SH-SY5Y (cell line): ENCODE measurements at regions not wholly inside any gene's neighbourhood (a gene's known extent, or its start where the extent isn't known, plus 50 kb on each side); places are given as distances from the start of the nearest gene placed in this dataset.

Experiments
- GATA2 ChIP-seq: IDR thresholded peaks from 2 replicates; pipeline ENCODE4 v1.6.1; 2011; ENCODE audit warnings: mild to moderate bottlenecking, low read depth, low read length
- GATA3 ChIP-seq: IDR thresholded peaks from 2 replicates; pipeline ENCODE4 v1.6.1; 2011; ENCODE audit warnings: low read depth, mild to moderate bottlenecking, low read length, moderate library complexity

DNA sequence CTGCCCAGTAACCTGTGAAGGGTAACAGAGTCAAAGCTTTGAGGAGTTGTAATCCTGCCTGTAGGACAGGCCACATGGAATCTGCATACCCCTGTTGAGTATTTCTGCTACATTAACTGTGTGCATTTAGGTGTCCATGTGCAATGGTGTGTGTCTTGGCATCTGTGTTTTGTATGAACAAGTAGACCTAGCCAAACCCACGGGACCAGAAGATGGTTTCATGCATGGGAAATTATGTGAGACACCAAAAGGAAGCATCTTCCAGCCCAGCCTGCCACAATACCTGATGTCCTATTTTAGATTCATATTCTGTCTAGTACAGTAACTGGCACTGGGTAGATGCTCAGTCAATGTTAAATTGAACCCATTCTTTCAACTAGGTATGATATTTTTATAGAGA is 70.8 kb upstream of the KCND3 start:
- no peak for TF ChIP-seq GATA2
- no peak for TF ChIP-seq GATA3
